GM12875 (cell line): ENCODE measurements at regions not wholly inside any gene's neighbourhood (a gene's known extent, or its start where the extent isn't known, plus 50 kb on each side); places are given as distances from the start of the nearest gene placed in this dataset.

Experiments used
- H3K4me3 ChIP-seq: one replicate; pipeline ENCODE4 v1.5.1; 2011; ENCODE audit warnings: low read depth, low read length, control low read depth
- CTCF ChIP-seq: IDR thresholded peaks from 2 replicates; pipeline ENCODE4 v1.5.1; 2011; ENCODE audit warnings: low read depth, mild to moderate bottlenecking, control low read depth, inconsistent platforms, low read length, moderate library complexity, borderline replicate concordance; ENCODE audit not compliant: insufficient read depth

- no peak for TF ChIP-seq CTCF
- H3K4me3 ChIP-seq = no peak overlapping the region
Measured at GRCh38 chr2:83573060-83573459, 886.0 kb downstream of the SUCLG1 start.

DNA sequence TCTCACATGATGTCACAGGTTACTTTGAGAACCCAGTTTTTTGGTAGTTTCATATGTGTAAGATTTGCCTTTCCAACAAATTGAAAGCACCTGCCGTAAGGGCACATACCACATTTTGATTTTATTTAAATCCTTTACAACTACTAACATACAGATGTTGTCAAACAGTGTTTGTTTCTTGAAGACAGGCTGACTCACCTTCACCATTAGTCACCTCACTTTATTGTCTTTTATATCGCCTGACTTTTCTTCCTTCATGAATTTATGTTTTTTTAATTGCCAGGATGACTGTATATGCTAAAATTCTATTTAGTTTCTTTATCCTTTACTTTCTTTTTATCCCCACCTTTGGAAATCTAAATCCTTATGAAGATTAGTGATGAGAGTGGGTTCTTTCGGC lies 886.7 kb downstream of the SUCLG1 start:
- H3K4me3 ChIP-seq = no peak overlapping the region
- TF ChIP-seq CTCF = no peak

GRCh38 chr2:83567551-83567950 lies 891.5 kb downstream of the SUCLG1 start:
- no peak for TF ChIP-seq CTCF
- no peak overlapping the region for H3K4me3 ChIP-seq

GRCh38 chr2:83565626-83566025 lies 893.5 kb downstream of the SUCLG1 start:
- no peak overlapping the region for H3K4me3 ChIP-seq
- no peak for TF ChIP-seq CTCF

- no peak overlapping the region for H3K4me3 ChIP-seq
- TF ChIP-seq CTCF = no peak
Measured at GRCh38 chr2:83565181-83565580, 893.9 kb downstream of the SUCLG1 start.

GRCh38 chr2:83561592-83561991 lies 897.5 kb downstream of the SUCLG1 start:
- no peak for TF ChIP-seq CTCF
- no peak overlapping the region for H3K4me3 ChIP-seq

DNA sequence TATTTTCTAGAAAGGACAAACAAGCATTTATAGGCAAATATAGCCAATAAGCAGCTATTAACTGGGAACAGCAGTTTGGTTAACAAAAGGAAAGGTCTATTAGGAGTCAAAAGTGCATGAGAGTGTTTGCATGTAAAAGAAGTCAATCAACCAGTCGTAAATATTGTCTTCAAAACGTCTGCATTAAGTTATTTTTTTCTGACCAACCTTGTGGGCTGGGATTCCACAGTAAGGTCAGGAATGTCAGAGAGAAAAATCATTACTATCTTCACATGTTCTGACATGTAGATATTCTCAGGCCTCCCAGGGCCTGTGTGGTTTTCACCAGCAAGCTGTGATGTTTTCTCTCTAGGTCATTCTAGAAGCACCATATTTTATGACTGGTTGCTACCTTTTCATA lies 922.5 kb downstream of the SUCLG1 start:
- no peak for TF ChIP-seq CTCF
- H3K4me3 ChIP-seq = no peak overlapping the region
